ENCODE measurements at regions not wholly inside any gene's neighbourhood (a gene's known extent, or its start where the extent isn't known, plus 50 kb on each side); places are given as distances from the start of the nearest gene placed in this dataset.

DNA sequence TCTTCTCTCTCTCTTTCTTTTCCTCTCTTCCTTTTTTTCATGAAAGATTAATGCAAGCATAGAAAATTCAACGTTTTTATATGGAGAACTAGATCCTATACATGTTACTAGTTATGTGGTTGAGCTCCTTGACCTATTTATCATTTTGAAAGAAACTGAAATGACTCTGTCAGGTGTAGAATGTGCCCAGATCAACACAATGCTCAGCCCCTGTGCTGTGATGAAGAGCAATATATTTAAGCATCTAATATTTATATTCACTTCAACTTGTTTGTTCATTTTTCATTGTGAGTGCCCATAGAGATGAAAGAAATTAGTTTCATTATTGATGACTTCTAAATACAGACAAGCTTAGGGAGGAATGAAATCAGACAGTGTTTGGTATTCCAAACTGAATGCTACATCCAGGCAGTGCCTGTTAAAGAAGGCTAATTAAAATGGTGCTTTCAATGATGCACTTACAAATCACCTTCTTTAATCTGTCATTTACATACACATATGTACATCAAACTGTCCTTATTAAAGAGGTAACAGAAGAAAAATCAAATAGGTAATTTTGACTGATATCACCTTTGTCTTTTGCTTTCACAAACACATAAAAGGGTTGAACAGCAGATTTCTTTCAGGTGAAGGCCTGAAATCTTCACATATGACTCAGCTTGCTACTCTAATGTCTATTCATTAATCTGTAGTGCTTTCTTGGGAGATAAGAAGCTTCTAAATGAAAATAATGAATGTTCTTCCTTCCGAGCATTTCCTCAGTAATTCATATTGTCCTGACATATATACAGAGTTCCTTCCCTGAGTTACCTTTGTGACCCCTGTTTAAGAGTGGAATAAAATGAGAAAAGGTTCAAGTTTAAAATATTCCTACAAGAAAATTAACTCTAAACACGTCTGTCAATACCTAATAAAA lies 915.9 kb downstream of the PDHA2 start:
- no peak for DNase-seq (ENCODE audit: insufficient read length, low spot score)
- TF ChIP-seq, protein P1, sequence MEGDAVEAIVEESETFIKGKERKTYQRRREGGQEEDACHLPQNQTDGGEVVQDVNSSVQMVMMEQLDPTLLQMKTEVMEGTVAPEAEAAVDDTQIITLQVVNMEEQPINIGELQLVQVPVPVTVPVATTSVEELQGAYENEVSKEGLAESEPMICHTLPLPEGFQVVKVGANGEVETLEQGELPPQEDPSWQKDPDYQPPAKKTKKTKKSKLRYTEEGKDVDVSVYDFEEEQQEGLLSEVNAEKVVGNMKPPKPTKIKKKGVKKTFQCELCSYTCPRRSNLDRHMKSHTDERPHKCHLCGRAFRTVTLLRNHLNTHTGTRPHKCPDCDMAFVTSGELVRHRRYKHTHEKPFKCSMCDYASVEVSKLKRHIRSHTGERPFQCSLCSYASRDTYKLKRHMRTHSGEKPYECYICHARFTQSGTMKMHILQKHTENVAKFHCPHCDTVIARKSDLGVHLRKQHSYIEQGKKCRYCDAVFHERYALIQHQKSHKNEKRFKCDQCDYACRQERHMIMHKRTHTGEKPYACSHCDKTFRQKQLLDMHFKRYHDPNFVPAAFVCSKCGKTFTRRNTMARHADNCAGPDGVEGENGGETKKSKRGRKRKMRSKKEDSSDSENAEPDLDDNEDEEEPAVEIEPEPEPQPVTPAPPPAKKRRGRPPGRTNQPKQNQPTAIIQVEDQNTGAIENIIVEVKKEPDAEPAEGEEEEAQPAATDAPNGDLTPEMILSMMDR (IDR thresholded peaks at IDR 0.05; ENCODE audit: insufficient read depth, missing control alignments), result no peak
- FAIRE-seq, result no peak

DNA sequence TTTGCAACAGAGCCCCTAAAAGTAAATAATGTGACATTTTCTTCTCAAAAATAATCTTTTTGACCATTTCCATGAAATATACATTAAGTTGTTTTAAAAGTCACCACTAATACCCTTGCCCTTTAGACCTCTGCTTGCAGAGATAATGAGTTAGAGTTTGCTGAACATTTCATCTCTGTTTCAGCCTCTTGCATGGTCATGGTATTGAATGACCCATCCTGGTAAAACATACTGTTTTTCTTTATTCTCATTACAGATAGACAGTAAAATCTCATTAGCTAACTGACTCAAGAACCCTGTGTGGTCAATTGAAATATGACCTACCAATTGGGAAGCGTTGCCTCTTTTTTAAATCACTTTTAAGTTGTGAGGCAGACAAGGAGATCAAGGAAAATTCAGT lies 916.7 kb downstream of the PDHA2 start:
- FAIRE-seq (no peak), DNase-seq (ENCODE audit: insufficient read length, low spot score) (no peak)
- TF ChIP-seq, protein P1 (IDR thresholded peaks at IDR 0.05; ENCODE audit: insufficient read depth, missing control alignments), result no peak

DNA sequence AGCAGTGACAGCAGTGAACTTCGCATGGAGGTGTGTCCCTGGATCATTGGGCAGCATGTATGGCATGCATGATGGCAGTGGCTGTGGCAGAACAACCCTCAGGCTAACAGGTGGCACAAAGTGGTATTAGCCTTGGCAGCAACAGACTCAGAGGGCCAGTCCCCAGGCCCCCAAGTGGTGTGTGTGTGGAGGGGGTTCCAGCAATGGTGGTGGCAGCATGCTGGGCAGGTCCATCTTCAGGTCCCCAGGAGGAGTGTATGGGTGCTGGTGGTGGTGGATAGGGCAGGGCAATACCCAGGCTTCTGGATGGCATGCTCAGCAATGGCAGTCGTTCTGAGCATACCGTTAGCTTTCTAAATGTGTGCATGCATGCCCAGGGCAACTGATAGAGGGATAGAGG lies 923.7 kb downstream of the PDHA2 start:
- TF ChIP-seq, protein P1 (IDR thresholded peaks at IDR 0.05; ENCODE audit: insufficient read depth, missing control alignments), result no peak
- no peak for DNase-seq (ENCODE audit: insufficient read length, low spot score)
- no peak for FAIRE-seq

DNA sequence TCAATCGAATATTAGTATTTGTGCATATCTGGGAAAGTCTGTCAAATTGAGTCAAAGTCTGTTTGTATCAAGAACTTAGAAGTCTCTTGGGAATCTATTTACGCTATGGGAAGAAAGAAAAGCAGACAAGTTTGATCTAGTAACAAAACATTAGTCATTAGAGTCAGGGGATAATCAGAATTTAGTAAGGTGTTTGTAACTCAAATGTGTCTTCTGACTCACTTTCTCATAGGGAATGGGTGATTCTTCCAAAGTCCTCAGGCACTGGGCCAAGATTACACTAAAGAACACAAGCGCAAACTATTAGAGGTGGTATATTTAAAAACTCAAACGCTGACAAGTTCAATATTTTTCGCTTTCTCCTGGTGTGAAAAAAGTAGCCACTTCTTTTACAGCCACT lies 926.5 kb downstream of the PDHA2 start:
- TF ChIP-seq, protein P1 (IDR thresholded peaks at IDR 0.05; ENCODE audit: insufficient read depth, missing control alignments), result no peak
- no peak for DNase-seq (ENCODE audit: insufficient read length, low spot score)
- peak; percentile 25 for FAIRE-seq

DNA sequence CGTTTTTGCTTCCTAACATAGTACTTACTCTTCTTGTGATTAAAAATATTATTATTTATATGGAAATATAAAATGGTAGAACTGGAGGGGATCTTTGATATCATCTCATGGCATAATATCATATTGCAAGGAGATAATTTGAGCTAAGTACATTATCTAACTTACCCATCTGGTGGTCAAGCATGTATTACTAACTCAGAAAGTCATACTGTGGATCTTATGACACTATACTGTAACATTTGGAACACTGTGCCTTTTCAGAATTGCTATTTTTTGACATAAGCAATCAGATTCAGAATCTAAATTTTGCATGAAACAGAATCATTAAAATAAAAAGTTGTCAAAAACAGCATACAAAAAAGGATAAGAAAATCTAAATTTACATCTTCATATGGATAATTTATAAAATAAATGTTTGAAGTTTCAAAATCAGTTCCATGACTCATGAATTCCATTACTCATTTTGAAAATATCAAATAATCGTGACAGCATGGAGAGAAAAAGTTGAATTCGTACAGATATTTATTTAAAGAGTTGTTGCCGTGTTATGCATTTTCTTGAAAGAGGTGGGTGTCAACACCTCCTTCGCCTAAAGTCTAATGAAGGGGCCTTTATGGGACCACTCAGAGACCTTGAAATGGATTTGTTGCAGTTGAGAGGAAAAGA lies 928.1 kb downstream of the PDHA2 start:
- TF ChIP-seq, protein P1 (IDR thresholded peaks at IDR 0.05; ENCODE audit: insufficient read depth, missing control alignments), result no peak
- no peak for FAIRE-seq
- no peak for DNase-seq (ENCODE audit: insufficient read length, low spot score)

DNA sequence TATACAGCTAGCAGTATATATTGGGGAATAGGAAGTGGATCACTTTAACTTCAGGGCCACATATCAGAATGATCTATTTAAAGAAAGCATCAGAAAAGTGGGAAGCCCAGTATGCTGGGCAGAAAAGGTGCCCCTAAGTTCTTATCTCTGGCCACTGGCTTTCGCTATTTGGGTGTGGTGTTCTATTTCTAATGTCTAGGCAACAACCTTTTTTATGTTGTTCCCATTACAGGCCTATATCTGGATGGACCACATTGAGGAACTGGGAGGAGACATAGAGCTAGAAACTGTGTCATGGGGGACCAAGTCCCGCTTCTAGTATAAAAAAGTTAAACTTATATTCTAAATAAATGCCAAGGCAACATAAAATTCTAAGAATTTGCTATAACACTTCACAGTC lies 935.6 kb downstream of the PDHA2 start:
- no peak for FAIRE-seq
- DNase-seq (ENCODE audit: insufficient read length, low spot score), result no peak
- TF ChIP-seq, protein P1 (IDR thresholded peaks at IDR 0.05; ENCODE audit: insufficient read depth, missing control alignments), result no peak
